SH-SY5Y (cell line): ENCODE measurements at regions not wholly inside any gene's neighbourhood (a gene's known extent, or its start where the extent isn't known, plus 50 kb on each side); places are given as distances from the start of the nearest gene placed in this dataset.

ENCODE experiments used
- GATA2 ChIP-seq: IDR thresholded peaks from 2 replicates; pipeline ENCODE4 v1.6.1; 2011; ENCODE audit warnings: mild to moderate bottlenecking, low read depth, low read length
- GATA3 ChIP-seq: IDR thresholded peaks from 2 replicates; pipeline ENCODE4 v1.6.1; 2011; ENCODE audit warnings: low read depth, mild to moderate bottlenecking, low read length, moderate library complexity

- TF ChIP-seq GATA2 = no peak
- TF ChIP-seq GATA3 = no peak
These were observed 241.5 kb upstream of the ANKRD50 start for GRCh38 chr4:124954046-124954445.
